ENCODE measurements at regions not wholly inside any gene's neighbourhood (a gene's known extent, or its start where the extent isn't known, plus 50 kb on each side); places are given as distances from the start of the nearest gene placed in this dataset.

DNA sequence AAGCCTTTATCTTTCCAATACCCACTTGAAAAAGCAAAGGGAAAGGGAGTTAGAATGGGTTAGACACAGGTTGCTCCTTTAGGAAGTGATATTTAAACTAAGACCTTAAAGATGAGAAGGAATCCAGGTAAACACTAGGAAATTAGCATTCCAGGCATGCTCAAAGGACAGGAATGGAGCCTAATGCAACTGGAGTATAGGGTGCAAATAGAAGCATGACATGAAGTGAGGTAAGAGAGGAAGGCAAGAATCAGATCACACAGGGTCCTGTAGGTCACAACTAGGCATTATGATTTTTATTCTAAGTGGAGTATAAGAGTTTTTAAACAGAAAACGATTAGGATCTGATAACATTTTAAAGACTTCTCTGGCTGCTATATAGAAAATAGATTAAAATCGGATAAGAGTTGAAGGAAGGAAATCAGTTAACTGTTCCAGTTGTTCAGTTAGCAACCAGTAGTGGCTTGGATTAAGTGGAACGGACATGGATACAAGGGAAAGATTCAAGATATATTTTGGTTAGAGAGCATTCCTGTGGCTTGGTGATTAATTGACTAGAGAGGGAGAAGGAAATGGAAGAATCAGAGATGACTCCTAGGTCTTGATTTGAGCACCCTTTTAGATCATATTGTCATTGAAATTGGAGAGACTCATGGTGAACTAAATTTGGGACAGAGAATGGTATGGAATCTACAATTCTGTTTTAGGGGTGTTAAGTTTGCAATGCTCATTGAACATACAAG is 95.9 kb downstream of the FBXO4 start:
- TF ChIP-seq, protein P1, sequence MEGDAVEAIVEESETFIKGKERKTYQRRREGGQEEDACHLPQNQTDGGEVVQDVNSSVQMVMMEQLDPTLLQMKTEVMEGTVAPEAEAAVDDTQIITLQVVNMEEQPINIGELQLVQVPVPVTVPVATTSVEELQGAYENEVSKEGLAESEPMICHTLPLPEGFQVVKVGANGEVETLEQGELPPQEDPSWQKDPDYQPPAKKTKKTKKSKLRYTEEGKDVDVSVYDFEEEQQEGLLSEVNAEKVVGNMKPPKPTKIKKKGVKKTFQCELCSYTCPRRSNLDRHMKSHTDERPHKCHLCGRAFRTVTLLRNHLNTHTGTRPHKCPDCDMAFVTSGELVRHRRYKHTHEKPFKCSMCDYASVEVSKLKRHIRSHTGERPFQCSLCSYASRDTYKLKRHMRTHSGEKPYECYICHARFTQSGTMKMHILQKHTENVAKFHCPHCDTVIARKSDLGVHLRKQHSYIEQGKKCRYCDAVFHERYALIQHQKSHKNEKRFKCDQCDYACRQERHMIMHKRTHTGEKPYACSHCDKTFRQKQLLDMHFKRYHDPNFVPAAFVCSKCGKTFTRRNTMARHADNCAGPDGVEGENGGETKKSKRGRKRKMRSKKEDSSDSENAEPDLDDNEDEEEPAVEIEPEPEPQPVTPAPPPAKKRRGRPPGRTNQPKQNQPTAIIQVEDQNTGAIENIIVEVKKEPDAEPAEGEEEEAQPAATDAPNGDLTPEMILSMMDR (IDR thresholded peaks at IDR 0.05; ENCODE audit: insufficient read depth, low read length): no peak
- H3K4me3 ChIP-seq (ENCODE audit: low read depth, low read length): no peak overlapping the region
- no peak for DNase-seq (ENCODE audit: low read depth)

DNA sequence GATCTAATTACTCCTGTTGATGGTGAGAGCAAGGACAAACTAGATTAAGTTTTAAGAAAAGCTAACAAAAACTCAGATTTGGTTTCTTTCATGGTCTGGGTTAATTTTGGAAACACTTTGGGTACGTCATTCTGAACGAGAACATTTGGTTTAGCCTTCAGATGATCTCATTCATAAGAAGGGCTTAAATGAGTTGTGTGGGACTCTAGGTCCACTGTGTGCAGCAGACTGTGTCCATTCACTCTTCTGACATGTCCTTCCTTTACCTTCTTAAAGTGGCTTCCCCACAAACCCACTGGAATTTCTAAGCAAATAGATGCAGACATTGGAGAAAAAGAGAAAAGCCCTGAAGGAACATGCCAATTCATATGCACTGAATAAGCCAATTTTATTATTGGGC is 96.8 kb downstream of the FBXO4 start:
- no peak overlapping the region for H3K4me3 ChIP-seq (ENCODE audit: low read depth, low read length)
- TF ChIP-seq, protein P1 (IDR thresholded peaks at IDR 0.05; ENCODE audit: insufficient read depth, low read length): no peak
- no peak for DNase-seq (ENCODE audit: low read depth)

DNA sequence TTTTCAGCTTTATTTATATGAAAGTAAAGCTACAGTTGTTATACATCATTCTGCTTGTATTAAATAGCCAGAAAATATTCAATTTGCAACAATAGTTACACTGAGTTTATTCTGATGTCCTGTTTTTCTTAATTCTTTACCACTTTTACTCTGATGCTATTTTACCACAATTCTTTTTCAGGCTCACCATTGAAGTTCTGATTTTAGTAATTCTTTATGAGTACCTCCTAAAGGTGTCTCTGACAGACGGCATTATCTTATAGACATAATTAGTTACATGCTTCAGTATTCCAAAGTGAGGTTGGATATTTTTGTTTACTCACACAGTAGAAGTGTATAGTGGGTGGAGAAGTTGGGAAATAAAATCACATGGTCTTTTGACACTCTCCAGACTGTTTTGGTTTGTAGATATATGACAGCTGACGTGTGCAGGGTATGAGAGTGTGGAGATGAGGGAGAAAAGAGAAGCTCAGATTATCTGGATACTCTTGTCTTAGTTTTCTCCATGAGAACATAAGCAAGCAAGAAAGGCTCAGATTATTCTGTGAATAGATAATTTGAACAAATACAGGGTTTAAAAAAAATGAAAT is 97.4 kb downstream of the FBXO4 start:
- H3K4me3 ChIP-seq (ENCODE audit: low read depth, low read length): no peak overlapping the region
- DNase-seq (ENCODE audit: low read depth): no peak
- TF ChIP-seq, protein P1 (IDR thresholded peaks at IDR 0.05; ENCODE audit: insufficient read depth, low read length): no peak

DNA sequence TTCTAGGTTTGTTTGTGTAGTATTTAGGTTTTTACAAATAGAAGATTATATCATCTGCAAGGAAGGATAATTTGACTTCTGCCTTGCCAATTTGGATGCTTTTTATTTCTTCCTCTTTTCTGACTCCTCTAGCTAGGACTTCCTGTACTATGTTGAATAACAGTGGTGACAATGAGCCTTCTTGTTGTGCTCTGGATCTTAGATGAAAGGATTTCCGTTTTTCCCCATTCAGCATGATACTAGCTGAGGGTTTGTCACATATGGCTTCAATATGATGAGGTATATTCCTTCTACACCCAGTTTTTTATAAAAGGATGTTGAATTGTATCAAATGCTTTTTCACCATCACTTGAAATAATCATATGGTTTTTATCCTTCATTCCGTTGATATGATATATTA is 101.4 kb downstream of the FBXO4 start:
- no peak overlapping the region for H3K4me3 ChIP-seq (ENCODE audit: low read depth, low read length)
- DNase-seq (ENCODE audit: low read depth): no peak
- TF ChIP-seq, protein P1 (IDR thresholded peaks at IDR 0.05; ENCODE audit: insufficient read depth, low read length): no peak

DNA sequence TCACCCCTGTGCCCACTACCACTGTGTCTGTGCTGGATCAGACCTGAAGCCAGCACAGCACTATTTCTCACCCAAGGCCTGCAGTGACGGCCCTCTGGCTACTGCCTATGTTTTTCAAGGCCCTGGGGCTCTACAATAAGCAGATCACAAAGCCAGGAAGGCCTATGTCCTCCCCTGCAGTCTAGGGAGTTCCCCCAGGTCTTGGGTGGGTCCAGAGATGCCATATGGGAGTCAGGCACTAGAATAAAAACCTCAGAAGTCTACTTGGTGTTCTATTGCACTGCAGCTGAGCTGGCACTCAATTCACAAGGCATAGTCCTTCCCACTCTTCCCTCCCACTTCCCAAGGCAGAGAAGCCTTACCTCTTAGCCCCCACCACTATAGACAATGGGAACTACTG is 107.1 kb downstream of the FBXO4 start:
- TF ChIP-seq, protein P1 (IDR thresholded peaks at IDR 0.05; ENCODE audit: insufficient read depth, low read length): no peak
- H3K4me3 ChIP-seq (ENCODE audit: low read depth, low read length): no peak overlapping the region
- DNase-seq (ENCODE audit: low read depth): no peak

DNA sequence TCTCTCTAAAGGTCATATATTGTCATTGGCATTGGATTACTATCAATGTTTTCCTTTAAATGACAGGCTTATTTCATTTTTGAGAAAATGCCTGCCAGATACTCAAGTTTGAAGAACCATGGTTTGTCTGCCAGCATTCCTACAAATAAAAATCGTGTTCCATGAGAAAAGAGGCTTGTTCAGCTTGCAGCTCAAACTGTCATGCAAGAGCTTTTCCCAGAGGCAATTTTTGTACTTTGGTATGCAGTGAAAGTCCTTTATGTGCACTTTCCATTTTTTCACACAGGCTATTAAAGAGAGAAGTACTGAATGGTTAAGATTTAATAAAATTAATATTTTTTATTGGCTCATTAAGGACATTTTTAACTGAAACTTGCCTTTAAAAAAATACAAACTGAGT is 110.4 kb downstream of the FBXO4 start:
- H3K4me3 ChIP-seq (ENCODE audit: low read depth, low read length): no peak overlapping the region
- DNase-seq (ENCODE audit: low read depth): no peak
- TF ChIP-seq, protein P1 (IDR thresholded peaks at IDR 0.05; ENCODE audit: insufficient read depth, low read length): no peak
